HG03565 (cell line): ENCODE measurements at regions not wholly inside any gene's neighbourhood (a gene's known extent, or its start where the extent isn't known, plus 50 kb on each side); places are given as distances from the start of the nearest gene placed in this dataset.
"Not testable (repeated sequence)": the region's sequence is repeated elsewhere in the genome, so short reads cannot be mapped to it uniquely, and the experiment has no call there.

Source experiments
- ATAC-seq: cut with Tn5 transposase; IDR thresholded peaks from one replicate; pipeline ENCODE4 v1.9.1; 2021; ENCODE audit warnings: mild to moderate bottlenecking, moderate library complexity; ENCODE audit not compliant: unreplicated experiment

DNA sequence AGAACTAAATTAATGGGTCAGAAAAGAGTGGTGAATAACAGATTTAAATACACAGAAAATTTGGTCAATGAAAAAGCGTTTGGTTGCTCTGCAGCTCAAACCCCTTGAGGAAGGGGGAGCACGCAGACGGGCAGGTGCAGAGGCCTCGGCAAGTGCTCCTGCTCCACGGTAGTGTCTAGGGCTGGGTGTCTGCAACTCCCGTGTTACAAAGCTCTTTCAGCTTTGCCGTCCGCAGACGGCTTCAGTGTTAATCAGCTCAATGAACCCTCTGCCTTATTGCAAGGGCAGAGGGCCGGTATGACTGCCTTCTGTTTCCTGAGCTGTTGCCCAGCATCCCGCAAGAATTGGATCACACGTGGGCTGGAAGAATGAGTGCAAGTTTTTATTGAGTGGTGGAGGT is 125.7 kb upstream of the TRHDE start:
- no peak for ATAC-seq

DNA sequence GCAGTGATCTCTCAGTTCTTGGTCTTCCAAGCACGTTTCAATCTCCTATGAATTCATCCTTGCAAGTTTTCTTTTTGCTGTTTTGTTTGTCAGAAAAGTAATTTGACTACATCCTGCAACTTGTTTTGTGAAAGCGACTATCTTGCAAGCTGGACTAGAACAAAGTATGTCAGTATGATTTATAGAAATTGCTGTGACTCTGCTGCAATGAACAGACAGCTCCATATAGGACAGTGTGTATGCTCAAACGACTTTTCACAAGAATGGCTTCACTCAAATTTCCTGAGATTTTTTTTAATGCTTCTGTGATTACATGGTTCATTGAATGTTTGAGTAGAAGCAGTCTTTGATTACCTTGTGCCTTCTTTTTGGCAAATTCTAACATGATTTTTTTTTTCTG is 123.5 kb upstream of the TRHDE start:
- no peak for ATAC-seq

DNA sequence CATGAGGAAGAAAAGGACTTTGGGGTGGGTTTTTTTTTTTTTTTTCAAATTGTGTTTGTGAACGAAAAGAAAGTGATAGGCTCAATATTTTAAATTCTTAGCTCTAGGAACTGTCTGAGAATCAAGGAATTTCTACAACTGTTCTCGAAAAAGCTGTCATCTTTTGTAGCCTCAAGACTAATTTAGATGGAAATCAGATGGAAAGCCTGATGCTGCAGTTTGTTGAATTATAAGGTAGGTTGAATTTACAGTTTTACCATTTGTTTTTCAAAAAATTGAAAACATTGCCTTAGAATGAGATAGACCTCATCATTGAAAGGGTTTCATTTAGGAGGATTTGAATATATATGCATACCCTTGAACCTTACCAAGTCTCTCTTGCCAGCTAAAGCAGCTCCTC is 109.3 kb upstream of the TRHDE start:
- ATAC-seq: no peak

DNA sequence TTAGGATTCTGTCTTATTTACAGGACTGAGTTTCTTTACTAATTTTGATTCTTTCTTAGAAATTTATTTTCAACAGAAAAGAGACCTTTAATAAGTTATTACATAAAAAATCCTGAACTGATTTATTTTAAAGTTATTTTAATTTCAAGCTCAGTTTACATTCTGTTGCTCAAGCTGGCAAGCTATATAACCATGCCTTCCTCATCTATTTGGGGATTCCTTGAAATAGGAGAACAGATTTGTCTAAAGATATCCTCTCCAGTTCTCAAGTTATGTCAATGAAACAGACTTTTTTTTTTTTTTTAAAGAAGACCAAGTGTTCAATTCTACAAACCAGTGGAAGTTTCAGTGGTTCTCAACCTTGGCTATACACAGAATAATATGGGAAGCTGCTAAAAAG is 103.3 kb upstream of the TRHDE start:
- no peak for ATAC-seq

DNA sequence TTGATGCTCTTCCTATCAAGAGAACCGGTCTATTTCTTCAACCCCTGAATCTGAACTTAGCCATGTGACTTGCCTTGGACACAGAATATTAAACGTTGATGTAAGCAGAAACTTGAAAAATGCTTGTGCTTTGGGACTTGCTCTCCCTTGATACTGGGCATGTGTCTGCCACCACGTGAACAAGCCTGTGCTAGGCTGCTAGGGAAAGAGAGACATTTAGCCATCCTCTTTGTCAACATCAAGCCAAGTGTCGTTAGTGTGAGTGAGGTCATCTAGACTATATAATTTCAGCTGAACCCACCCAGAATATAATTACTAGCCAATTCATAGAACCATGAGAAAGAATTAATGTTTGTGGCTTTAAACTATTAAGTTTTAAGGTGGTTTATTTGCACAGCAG is 98.2 kb upstream of the TRHDE start:
- no peak for ATAC-seq

DNA sequence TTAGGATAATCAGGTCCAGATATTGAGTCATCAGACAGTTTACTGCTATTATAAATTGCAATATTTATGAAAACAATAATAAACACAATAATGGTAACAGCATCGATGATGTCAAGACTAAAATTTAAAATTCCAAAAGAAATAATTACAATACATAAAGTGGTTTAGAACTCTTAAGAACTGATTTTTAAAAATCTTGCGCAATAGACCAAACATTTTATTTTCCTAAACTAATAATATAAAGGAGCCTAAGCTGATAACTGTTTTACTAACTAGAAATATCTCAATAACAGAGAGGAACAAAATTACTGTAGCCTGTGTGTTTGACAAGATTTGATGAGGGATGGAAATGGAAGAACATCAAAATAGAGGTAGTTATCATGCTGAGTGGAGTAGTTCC is 93.9 kb upstream of the TRHDE start:
- ATAC-seq: no peak

DNA sequence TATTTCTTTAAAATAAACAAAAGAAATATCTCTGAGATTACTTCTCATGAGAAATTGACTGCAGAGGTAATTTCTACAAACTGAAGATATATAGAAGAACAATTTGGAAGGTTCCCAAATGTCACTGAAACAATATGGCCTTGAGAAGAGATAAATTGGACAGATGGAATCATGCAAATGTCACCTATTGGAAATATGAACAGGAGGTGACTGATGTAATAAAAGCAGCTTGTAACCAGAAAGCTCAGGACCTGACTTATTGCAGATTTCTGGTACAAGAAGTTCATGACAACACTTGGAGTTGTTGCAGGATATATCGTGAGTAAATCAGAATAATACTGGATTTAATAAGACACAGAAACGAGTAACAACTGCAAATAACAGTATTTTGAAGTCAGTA is 93.3 kb upstream of the TRHDE start:
- no peak for ATAC-seq

DNA sequence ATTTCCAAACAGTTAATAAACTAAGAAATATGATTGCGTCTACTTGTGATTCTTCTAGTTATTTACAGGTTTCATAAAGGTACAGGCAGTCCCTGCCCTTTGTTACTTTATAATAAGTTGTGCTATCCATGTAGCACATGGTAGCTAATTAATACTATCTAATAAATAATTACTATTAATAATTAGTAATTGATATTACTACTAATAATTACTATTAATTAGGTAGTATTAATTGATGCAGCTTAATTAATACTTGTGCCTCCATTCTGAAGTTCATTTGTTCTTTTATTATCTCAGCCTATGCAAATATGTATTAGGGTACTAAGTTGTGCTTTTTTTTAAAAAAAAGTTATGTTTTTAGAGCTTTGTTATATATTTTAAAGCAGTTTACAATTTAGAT is 92.3 kb upstream of the TRHDE start:
- ATAC-seq: no peak

DNA sequence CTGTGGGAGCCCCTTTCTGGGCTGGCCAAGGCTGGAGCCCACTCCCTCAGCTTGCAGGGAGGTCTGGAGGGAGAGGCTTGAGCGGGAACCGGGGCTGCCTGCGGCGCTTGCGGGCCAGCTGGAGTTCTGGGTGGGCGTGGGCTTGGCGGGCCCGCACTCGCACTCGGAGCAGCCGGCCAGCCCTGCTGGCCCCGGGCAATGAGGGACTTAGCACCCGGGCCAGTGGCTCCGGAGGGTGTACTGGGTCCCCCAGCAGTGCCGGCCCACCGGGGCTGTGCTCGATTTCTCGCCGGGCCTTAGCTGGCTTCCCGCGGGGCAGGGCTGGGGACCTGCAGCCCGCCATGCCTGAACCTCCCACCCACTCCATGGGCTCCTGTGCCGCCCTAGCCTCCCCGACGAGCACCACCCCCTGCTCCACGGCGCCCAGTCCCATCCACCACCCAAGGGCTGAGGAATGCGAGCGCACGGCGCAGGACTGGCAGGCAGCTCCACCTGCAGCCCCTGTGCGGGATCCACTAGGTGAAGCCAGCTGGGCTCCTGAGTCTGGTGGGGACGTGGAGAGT is 87.1 kb upstream of the TRHDE start:
- ATAC-seq: not testable (repeated sequence)

DNA sequence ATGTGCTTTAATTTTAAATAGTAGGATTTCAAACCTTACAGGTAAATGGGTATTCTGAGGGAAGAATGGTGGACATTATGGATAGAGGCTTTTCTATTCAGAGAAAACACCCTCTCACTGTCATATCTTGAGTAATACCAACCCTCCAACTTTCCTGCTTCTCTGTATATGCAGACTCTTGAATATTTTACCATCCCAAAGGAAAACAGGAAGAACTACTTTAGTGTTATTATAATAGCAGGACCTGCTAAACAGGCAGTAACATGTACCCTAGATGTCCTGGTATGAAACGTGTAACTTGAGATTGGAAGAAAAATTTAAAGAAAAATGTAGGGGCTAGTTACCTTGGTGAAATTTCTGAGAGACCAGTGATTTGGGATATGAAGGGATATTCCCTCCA is 82.9 kb upstream of the TRHDE start:
- ATAC-seq: no peak

DNA sequence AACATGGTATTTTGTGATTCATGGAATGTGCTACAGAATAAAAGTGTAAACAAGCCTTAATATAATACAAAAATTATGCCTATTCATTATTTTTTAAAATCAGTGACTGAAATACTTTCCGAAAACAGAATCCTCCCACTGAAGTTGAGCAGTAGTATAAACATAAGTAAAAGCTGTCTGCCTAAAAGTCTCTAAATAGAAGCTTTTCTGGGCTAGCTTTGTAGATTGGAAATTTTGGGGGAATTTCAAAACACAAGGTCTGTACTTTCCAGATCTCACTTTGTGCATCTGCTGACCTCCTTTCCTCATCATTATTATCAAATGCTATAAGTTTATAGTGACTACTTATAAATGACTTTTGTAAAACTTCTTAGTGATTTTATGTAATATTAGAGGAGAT is 80.4 kb upstream of the TRHDE start:
- peak; percentile 42 for ATAC-seq

DNA sequence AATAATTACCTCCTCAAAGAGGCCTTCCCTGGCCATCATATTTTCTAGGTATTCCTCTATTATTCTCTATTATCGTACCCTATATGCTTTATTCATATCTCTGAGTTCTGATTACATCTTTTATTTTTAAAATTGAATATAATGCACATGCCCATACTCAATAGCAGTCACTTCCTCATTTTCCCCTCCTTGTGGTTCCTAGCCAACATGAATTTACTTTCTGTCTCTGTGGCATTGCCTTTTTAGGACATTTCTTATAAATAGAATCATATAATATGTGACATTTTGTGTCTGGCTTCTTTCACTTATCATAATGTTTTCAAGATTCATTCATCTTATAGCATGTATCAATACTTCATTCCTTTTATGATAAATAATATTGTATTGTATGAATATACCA is 74.4 kb upstream of the TRHDE start:
- ATAC-seq: no peak

DNA sequence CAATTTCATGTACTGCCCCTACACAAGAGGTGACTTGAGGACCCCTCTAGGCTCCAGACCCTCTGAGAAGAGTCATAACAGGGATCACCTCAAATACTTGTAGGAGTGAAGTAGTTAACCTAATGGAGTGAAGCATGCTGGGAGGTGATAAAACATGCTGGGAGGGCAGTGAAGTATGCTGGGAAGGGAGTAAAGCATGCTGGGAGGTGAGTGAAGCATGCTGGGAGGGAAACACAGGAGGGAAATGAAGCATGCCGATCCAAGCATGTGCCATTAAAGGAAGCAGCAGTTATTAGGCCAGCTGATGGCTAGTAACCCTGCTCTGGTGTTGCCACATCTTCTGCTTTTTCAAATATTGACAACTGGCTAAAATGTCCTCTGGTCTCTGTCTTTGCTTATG is 70.7 kb upstream of the TRHDE start:
- no peak for ATAC-seq

DNA sequence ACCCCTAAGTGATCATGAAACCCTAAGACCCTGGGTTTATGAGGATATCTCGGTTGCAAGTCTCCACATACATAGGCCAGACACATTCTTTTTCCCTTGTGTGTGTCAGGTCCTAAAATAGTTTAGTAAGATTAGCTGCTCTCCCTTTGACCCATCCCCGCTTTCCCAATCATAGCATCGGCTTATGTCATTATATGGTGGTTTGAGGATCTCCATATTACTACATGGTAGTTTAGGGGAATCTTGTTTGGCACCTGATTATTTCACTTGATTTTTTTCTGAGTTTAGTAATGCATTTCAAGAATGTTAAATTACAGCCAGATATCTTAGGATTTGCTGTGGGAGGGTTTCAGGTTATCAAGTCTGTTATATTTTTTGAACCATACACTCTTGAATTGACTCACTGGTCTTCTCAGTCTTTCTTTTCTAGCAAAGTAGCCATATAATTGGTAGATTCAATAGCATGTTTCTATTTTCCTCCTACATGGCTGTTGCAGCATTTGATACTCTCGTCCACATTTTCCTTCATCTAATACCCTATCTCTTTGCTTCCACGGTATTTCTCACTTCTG is 68.3 kb upstream of the TRHDE start:
- no peak for ATAC-seq

DNA sequence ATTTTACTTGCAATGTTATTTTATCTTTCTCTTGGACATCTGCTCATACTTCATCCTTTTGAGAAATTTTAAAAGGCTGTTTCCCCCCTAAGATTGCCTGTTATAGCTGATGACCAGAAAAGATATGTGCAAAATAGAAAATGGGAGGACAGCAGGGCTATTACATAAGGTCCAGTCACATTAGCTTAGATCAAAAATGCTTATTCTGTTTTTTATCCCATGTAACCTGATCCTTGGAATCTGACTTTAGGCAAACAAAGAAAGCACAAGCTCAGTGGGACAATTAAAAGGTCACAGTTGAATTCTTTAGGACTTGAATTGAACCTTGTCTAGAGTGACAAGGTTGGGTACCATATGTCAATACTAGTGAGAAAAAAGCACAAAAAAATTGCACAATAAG is 65.1 kb upstream of the TRHDE start:
- no peak for ATAC-seq

DNA sequence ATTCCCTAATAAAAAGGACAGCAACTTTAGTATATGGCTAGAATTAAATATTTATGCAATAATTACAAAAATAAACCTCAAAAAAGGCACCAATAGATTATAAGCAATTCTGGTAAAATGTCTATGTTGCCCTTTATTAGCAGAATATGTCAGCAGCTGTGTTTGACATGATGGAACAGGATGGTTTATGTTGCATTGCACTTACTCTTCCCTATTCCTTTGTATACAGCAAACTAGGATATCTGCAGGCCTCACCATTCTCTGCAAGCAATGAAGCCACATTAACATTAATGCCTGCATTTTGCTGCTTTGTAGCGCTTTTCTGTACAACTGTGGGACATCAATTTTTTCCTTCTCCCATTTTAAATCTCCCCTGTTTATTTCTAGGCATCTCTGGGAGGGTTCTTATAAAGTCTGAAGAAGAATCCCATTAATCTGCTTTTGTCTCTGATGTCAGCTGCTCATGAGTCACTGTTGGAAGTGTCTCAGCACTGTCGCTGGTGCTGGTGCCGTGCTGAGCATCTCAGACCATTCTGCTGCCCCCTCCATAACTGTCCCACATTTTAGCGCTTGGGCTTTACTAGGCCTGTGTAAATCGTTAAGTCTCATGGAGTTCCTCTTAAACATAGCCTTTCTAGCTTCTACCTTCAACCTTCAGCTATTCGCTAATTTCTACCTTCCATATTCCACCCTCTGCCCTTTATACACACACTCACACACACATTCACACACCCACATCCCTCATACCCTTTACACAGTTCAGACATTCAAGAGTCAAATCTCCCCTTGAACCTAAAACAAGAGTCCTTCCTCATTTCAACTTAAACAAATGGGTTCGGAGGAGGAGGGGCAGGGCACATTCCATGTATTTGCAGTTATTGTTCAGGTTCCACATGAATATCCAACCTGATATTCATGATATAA is 64.4 kb upstream of the TRHDE start:
- no peak for ATAC-seq

DNA sequence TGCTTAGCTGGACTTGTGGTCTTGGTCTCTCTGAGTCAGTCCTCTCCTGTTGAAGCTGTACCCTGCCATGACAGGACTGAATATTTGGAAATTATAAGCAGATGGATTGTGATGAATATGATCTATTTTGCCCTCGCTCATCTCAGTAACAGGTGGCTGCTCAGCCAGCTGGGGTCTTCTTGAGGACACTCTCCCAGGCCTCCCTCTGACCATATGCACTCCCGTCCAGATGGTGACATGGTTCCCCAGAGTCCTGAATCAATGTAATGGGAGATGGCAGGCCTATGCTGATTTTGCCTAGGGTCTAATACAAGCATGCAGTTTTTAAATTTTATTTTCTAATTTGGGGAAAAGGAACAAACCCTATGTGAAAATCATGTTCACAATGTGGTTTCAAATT is 63.1 kb upstream of the TRHDE start:
- no peak for ATAC-seq

DNA sequence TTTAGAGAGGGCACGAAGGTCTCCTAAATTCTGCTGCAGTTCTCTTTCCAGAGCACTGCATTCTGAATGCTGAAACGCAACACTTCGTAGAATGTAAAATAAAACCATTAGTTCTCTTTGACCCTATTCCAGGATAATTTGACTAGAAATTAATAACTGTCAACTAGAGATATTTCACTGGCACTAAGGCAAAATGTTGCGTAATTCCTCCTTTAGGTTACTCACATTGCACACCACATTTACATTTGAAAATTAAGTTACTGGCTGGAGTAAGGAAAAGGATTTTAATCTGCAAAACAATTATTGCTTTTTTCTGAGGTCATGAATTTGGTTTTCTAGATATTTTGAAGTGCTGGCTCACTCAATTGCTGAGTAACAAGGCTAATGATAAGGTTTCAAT is 58.0 kb upstream of the TRHDE start:
- no peak for ATAC-seq

DNA sequence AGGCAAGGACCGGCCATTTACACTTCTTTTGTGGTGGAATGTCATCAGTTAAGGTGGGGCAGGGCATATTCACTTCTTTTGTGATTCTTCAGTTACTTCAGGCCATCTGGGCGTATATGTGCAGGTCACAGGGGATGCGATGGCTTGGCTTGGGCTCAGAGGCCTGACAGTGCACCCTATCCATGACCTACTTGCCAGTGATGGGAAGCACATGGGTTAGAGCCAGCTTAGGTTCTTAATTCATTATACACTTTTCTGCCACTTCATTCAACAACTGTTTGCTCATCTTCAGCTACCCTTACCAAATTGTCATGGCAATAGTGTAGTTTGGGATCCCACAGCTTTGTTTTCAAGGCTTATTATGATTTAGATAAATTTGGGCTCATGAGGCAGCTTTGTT is 56.9 kb upstream of the TRHDE start:
- ATAC-seq: not testable (repeated sequence)

DNA sequence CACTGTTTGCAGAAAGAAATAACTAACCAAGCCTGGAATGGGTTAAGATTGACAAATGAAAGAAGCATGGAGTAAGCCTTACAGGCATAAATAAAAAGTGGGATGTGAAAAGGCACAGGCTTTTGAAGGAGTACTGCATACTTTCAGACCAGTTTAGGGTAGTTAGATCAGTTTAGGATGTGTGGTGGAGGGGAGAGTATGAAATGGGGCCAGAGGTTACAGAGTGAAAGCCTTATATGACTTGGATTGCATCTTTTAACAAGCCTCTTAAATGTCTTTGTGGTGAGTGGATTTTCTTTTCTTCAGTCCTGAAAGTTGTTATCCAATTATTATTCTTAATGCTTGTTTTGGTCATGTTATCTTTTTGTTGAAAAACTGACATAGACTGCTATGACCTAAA is 52.2 kb upstream of the TRHDE start:
- no peak for ATAC-seq
